GM12878 (cell line): ENCODE measurements at regions not wholly inside any gene's neighbourhood (a gene's known extent, or its start where the extent isn't known, plus 50 kb on each side); places are given as distances from the start of the nearest gene placed in this dataset.

ENCODE experiments used
- CTCF ChIP-seq, 3 experiments: IDR thresholded peaks in 2 of 3; conservative IDR thresholded peaks in 1 of 3; 2 replicates each; pipeline ENCODE4 v1.5.1; 2011; ENCODE audit warnings: low read depth in 3 of 3, low read length in 3 of 3, mild to moderate bottlenecking in 3 of 3, control low read depth in 2 of 3, moderate library complexity in 2 of 3, inconsistent platforms in 1 of 3, mixed read lengths in 1 of 3; ENCODE audit not compliant: control insufficient read depth in 2 of 3, insufficient read depth in 1 of 3; ENCODE audit errors: extremely low read depth in 1 of 3
- EP300 ChIP-seq, 2 experiments: fragments of 150-350 bp in 1 of 2; IDR thresholded peaks; 2 replicates each; pipeline ENCODE4 v1.6.1; 2011 to 2012; ENCODE audit warnings: low read depth in 2 of 2, low read length in 2 of 2, borderline replicate concordance in 1 of 2, improper control_type of control experiment in 1 of 2, inconsistent platforms in 1 of 2; ENCODE audit not compliant: control insufficient read depth in 1 of 2
- KDM1A ChIP-seq: fragments of 200-600 bp; sonication (generic); IDR thresholded peaks from 2 replicates; pipeline ENCODE4 v1.6.1; 2016; ENCODE audit warnings: borderline replicate concordance
- MTA2 ChIP-seq: fragments of 450-650 bp; IDR thresholded peaks from 2 replicates; pipeline ENCODE4 v1.6.1; 2016; ENCODE audit warnings: low read depth, mild to moderate bottlenecking, moderate library complexity
- NBN ChIP-seq: fragments of 450-650 bp; IDR thresholded peaks from 2 replicates; pipeline ENCODE4 v1.6.1; 2016
- NFYB ChIP-seq: IDR thresholded peaks from 2 replicates; pipeline ENCODE4 v1.6.1; 2011; ENCODE audit warnings: low read depth, mild to moderate bottlenecking, low read length, improper control_type of control experiment, moderate library complexity; ENCODE audit not compliant: insufficient read depth
- POLR2A ChIP-seq: IDR thresholded peaks from 2 replicates; pipeline ENCODE4 v1.6.1; 2011; ENCODE audit warnings: low read depth, mild to moderate bottlenecking, low read length

DNA sequence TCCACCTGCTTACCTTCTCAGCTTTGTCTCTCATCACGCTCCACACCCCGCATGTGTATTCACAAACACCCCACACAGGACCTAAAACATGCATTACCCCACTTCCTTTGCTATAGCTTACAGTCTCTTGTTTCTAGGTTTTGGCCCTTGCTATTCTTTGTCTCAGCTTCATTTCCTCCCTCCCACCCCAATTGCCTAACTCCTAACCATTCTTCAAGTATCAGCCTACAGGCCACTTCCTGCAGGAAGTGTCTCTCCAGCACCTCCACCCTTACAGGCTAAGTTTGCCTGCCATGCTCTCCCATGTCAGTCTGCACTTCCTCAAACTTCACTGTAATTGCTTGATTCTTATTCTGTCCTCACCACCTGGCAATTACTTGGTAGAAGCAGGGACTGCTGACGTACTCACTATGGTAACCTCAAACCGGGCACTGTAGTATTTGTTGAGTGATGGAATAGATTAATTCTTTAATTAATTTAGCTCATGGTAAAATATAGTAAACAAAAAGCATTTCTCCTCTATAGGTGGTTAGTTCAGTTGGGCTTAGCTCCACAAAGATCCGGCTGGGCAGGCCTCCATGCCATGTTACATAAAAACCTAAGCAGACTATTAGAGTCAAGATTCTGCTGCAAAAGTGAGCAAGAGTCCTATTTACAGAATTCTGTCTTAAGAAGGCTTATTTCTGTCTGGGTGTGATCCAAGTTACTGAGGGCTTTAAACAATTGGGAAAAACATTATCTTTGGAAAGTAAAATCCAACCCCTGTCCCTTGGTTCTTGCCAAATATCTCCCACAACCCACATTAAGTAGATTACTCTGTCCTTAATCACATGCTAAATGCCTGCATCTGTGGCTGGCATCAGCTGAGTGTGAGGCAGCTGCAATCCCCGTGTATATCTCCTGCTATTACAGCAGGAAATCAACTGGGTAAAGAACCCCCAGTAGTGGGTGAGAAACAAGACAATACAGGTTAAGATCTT, 124.7 kb upstream of the CPEB2 start:
- TF ChIP-seq CTCF (IDR thresholded peaks at IDR 0.05 in 2 of 3, conservative IDR thresholded peaks at IDR 0.05 in 1 of 3; ENCODE audit: control insufficient read depth in 2 of 3, extremely low read depth in 1 of 3, insufficient read depth in 1 of 3, low read depth in 3 of 3, low read length in 3 of 3) (no peak), NFYB (no peak), POLR2A (no peak), EP300 (IDR thresholded peaks at IDR 0.05; ENCODE audit: borderline replicate concordance in 1 of 2, control insufficient read depth in 1 of 2, low read depth in 2 of 2, low read length in 2 of 2) (no peak), MTA2 (no peak), KDM1A (no peak), NBN (no peak)
